Skin epidermis (tissue), 12 donors: ENCODE measurements at regions not wholly inside any gene's neighbourhood (a gene's known extent, or its start where the extent isn't known, plus 50 kb on each side); places are given as distances from the start of the nearest gene placed in this dataset.
"Not testable (repeated sequence)": the region's sequence is repeated elsewhere in the genome, so short reads cannot be mapped to it uniquely, and the experiment has no call there.

Experiments
- H3K27ac ChIP-seq, 21 experiments: fragments of 200-600 bp; sonication (generic) in 11 of 21; one replicate each; pipeline ENCODE4 v1.5.0; 2020; ENCODE audit warnings: mild to moderate bottlenecking in 3 of 21, inconsistent platforms in 2 of 21, moderate library complexity in 2 of 21
- H3K4me3 ChIP-seq, 7 experiments: fragments of 200-600 bp; sonication (generic) in 2 of 7; one replicate each; pipeline ENCODE4 v1.5.0; 2020; ENCODE audit warnings: inconsistent platforms in 2 of 7, mild to moderate bottlenecking in 2 of 7, moderate library complexity in 1 of 7

DNA sequence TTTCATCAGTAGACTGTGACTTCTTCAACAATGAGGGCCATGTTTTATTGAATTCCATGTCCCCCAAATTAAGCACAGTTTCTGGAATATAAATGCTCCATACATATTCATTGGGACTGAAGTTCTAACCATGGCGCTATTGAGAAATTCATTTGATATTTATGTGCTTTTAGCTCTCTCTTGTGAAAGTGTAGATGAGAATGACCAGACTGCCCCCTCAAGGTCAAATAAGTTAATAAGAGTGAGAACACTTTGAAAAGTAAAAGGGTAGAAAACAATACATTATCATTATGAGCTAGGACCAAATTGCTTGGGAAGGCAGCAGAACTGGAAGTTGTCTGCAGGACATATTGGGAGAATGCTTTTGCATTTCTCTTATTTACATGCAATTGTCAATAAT, 597.9 kb downstream of the EPM2A start:
- H3K27ac ChIP-seq: no peak overlapping the region
- H3K4me3 ChIP-seq: no peak overlapping the region

DNA sequence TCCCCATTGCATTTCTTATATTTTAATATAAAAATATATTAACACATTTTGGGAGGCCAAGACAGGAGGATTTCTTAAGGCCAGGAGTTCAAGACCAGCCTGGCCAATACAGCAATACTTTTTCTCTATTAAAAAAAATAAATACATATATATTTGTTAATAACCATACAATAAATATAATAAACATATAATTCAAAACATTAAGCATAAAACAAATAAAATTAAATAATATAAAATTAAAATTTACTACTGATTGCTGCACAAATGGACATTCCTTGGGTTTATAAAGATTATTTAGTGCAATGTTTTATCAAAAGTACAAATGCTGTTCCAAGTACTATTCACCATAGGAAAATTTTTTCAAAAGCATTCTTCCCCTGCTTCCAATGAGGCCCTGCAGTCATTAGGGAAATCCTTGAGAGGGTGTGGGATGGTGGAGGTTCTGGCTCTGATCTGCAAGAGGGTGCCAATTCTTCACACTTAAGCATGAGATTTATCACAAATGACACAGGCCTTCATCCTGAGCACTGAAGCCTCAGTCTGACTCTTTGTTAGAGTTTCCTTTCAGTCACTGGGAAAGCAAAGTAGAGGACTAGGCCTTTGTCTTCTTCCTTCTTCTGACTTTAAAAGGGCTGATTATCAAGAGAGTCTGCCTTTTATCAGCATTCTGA, 596.7 kb downstream of the EPM2A start:
- no peak overlapping the region for H3K4me3 ChIP-seq
- H3K27ac ChIP-seq: no peak overlapping the region

DNA sequence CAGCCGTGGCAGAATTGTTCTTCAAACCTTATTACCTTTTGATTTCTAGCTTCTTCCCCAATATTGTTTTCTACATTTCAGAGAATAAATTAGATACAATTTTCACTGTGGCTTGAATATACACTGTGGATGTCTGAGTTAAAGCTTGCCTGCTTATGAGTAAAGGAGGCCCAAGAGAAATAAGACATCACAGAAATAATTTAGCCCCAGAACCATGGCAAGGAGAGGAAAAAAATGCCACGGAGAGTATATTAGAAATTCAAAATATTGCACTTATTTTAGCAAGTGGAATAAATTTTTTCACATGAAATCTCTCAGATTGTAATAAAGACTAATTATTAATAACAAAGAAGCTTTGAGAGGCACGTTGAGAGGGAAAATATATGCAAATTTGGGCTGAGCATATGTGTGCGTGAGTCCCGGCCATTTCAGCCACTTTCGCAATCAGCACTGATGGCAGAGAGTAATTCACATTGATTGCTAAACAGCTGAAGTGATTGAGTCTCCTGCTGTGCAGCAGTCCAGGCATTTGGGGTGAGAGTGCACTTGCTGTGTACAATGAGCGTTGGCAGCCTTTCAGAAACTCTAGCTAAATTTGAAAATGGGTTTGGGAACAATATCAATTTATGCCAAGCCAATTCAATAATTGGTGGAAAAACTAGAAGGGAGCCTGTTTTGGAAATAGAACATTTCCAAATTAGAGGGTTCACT, 596.0 kb downstream of the EPM2A start:
- Histone ChIP-seq H3K27ac (no peak overlapping the region), H3K4me3 (no peak overlapping the region)

DNA sequence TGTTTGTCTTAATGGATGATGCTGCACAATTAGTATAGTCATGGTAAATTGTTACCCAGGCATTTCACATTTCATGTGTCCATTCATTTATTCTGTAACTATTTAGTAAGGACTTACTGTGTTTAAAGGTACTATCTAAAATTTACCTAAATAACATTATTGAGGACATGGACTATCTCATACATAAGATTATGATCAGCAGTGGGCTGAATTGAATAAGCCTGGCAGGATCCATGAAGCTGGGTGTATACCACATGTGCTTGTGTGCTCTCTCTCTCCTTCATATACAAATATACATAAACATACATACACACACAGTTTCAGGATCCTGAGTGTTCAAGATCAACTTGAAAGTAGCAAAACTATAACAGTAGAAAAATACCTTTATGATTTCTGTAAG, 595.4 kb downstream of the EPM2A start:
- no peak overlapping the region for H3K4me3 ChIP-seq
- no peak overlapping the region for H3K27ac ChIP-seq

DNA sequence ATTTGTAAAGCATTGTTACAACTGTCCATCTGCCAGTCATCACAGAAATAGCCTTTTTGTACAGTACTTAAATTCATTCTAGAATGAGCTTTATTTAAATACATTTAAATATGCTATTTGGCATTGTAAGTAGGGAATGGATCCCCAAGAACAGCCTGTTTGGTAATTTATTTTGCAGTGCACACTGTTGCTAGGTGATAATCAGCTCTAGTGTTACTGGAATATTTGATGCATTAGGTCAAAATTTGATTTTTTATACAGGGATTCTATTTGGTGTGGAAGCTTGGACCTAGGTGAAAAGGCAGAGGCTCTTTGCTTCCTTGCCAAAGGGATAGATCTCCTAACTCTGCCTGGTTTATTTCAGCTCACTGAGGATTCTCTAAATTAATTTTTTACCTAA, 593.7 kb downstream of the EPM2A start:
- H3K4me3 ChIP-seq: no peak overlapping the region
- H3K27ac ChIP-seq: no peak overlapping the region

DNA sequence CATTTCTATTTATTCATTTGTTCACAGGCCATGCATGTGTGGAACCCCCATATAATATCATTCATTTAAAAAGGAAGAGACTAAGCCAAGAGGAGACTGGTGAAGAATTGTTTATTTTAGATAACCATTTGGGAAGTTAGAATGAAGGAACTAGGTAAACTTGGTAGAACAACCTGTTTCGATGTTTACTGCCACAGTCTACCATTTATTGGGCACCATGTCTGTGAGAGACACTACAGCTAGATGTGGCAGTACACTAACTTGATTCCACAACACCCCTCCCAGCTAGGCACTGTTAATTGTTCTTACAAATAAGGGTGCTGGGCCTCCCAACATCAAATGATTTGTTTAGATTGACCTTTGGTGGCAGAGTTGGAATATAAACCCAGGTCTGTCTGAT, 592.4 kb downstream of the EPM2A start:
- H3K27ac ChIP-seq: no peak overlapping the region
- no peak overlapping the region for H3K4me3 ChIP-seq

DNA sequence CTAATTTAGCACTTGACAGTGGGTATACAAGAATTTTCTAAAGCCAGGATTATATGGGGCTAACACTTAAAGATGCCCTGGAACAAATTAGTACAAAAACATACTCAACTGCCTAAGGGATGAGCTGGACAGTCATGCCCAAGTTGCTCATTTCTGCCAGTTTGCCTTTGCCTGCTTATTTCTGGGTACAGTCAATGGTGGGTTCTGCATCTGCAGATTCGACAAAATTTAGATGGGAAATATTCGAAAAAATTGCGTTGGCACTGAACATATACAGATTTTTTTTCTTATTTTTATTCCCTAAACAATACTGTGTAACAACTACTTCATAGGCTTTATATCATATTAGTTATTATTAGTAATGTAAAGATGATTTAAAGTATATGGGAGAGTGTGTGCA, 591.9 kb downstream of the EPM2A start:
- Histone ChIP-seq H3K4me3 (no peak overlapping the region), H3K27ac (no peak overlapping the region)

DNA sequence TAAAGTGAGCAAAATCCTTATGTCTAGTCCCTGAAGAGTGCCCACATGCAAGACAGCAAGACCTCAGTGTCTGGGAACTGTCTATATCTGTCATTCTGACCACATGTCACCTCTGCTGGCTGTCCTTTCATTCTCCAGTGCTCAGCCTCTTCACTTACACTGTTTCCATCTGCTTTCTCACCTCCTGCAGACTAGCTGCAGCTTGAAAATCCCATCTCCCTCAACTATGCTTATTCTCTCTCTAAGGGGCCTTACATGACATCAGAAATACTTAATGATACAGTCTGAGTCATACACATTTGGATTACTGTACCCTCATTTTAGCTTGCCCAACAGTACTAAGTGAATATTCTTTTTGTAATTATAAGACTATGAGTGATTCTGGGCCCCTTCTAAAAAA, 587.8 kb downstream of the EPM2A start:
- no peak overlapping the region for H3K27ac ChIP-seq

DNA sequence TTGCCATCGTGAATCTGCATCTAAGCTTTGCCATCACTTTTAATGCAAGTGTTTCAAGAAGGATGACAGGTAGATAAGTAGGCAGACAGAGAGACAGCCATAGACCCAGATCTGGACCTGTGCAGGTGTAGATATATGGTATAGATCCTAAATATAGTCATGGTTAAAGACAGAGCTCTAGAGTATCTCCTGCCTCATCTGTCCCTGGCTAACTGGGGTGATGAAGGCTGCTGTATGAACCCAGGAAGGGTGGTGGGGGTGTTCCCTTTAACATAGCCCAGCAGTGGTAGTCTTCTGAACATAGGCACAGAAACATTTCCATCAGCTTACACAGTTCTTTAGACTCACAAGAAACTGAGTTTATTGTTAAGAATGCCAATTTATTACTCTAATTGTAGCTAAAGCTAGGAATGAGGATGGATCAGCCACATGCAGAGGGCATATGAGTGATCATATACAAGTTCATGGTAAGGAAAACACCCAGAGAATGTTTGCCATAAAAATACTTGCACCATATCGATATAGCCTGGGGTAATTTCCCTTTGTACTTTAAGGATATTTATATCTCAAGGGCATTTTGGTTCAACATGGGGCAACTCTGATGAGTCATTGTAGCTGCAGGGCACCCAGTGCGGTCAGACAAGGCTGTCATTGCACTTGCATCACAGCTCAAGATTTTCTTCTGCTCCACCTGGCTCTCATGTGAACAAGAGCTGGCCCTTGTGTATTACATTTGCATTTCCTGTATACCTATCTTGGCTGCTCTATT, 587.2 kb downstream of the EPM2A start:
- H3K27ac ChIP-seq: no peak overlapping the region

More for the DNA sequence above, 587.8 kb downstream of the EPM2A start:
- H3K4me3 ChIP-seq: no peak overlapping the region

DNA sequence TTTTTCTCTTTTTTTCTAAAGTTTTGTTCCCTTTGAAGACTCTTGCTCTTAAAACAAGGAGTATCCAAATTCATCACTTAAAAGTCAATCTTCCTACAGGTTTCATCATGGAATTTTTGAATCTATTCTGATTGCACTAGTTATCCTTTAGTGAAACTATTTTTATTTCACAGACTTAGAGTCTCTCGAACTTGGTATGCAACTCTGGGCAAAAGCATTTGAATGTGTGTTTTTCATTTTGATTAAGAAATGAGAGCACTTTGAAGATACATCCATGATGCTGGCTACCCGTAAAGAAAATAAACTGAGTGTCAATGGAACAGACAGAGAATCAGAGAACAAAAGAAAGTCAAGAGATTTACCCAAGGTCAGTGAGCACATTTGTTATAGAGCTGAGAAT, 586.5 kb downstream of the EPM2A start:
- Histone ChIP-seq H3K4me3 (no peak overlapping the region), H3K27ac (no peak overlapping the region)

More for the DNA sequence above, 587.2 kb downstream of the EPM2A start:
- H3K4me3 ChIP-seq: no peak overlapping the region

DNA sequence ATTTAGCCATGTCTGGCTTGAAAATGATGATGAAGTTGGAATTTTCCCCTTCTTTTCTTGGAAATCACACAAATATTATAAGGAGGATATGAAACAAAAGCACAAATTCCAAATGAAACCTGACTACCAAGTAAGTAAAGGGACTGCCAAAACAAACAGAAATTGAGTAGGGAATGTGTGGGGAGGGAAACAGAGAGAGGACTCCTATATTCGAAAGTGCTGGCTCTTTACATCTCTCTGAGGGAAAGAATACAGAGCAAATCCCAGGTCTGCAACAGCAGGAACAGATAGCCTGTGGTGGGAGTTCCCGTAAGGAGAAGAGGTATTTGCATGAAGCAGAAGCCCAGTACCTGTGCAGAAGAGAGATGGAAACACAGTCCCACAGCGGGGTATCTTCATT, 583.7 kb downstream of the EPM2A start:
- H3K27ac ChIP-seq: no peak overlapping the region
- H3K4me3 ChIP-seq: no peak overlapping the region

DNA sequence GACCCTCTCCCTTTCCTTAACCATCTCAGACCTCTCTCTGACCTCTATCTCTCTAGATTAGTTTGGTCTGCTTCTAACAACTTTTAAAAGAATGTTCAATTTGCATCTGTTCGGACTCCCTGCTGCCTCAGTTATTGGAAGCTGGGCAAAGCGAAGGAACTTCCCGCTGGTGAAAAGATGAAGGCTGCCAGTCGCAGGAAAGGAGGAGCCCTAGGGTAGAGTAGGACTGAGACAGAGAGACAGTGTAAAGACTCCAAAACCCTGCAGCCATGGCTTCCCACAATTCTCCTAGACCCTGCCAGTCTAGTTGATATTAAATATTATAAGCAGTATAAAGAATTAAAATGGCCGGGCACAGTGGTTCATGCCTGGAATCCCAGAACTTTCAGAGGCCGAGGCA, 581.8 kb downstream of the EPM2A start:
- Histone ChIP-seq H3K27ac (no peak overlapping the region), H3K4me3 (no peak overlapping the region)

DNA sequence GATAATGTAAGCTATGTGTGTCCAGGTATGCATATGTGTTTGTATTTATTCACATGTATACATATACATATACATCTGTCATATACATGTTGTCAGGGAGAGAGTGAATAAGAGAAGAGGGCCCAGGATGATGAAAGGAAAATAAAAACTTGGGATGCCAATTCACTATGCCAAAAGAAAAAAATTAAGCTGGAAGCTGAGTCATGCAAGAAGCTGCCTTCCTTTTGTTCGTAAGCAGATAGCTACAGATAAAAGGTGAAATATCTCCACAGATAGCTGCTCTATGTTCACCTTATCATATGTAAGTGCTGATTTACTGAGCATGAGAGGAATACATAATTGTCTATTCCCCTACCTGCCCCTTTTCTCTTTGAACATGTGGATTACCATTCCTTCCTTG, 579.9 kb downstream of the EPM2A start:
- no peak overlapping the region for H3K4me3 ChIP-seq
- H3K27ac ChIP-seq: no peak overlapping the region

DNA sequence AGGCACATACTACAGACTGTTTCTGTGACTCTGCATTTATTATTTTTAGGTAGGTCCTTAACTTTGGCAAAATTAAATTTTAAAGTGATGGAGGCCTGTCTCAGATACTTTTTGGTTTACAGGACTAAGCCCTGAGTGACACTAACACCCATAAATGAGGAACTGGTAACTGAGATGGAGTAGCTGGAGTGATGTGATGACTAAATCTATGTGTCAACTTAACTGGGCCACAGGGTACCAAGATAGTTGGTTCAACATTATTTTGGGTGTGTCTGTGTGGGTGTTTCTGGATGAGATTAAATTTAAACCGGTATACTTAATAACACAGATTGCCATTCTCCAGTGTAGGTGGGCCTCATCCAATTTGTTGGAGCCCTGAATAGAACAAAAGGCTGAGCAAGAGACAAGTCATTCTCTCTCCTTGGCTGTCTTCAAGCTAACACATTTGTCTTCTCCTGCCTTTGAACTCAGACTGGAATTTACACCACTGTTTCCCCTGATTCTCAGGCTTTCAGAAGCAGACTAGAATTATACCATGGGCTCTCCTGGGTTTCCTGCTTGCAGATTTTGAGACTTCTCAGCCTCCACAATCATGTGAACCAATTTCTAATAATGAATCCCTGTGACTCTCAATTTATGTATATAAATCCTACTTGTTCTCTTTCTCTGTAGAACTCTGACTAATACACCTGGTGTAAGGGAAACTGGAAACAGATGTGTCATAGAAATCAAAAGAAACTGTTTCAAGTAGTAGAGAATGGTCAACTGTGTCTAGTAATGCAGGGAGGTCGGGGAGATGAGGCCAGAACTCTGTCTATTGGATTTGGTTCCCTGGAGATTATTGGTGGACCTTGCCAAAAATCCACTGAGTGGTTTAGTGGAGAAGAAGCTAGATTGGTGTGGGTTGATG, 579.2 kb downstream of the EPM2A start:
- Histone ChIP-seq H3K27ac (no peak overlapping the region), H3K4me3 (no peak overlapping the region)

DNA sequence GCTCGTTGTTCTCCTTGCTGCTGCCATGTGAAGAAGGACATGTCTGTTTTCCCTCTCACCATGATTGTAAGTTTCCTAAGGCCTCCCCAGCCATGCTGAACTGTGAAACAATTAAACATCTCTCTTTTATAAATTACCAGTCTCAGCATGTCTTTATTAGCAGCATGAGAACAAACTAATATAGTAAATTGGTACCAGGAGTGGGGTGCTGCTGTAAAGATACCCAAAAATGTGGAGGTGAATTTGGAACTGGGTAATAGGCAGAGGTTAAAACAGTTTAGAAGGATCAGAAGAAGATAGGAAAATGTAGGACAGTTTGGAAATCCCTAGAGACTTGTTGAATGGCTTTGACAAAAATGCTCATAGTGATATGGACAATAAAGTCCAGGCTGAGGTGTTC, 576.7 kb downstream of the EPM2A start:
- H3K4me3 ChIP-seq, H3K27ac ChIP-seq: not testable (repeated sequence)

DNA sequence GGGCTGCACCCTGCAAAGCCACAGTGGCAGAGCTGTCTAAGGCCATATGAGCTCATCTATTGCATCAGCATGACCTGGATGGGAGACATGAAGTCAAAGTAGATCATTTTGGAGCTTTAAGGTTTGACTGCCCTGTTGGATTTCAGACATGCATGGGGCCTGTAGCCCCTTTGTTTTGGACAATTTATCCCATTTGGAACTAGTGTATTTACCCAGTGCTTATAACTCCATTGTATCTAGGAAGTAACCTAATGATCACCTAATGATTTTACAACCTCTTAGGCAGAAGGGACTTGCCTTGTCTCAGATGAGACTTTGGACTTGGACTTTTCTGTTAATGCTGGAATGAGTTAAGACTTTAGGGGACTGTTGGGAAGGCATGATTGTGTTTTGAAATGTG, 575.4 kb downstream of the EPM2A start:
- Histone ChIP-seq H3K27ac (no peak overlapping the region), H3K4me3 (no peak overlapping the region)

DNA sequence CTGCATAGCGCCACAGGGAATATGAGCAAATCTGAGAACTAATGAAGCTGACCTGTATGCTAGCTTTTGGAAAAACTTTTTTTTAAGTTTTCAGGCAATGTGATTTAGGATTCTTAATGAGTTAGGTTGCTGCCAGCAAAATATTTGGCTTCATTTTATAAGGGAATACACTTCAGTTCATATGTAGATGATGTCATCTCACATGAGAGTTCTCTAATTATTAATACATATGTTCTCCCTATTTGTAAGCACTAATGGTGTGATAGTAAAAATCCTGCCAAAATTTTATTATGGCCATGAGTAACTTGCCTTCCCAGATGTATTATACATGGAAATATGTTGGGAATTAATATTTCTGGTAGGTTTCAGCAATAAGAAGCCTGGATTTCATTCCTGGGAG, 573.8 kb downstream of the EPM2A start:
- Histone ChIP-seq H3K4me3 (no peak overlapping the region), H3K27ac (no peak overlapping the region)

DNA sequence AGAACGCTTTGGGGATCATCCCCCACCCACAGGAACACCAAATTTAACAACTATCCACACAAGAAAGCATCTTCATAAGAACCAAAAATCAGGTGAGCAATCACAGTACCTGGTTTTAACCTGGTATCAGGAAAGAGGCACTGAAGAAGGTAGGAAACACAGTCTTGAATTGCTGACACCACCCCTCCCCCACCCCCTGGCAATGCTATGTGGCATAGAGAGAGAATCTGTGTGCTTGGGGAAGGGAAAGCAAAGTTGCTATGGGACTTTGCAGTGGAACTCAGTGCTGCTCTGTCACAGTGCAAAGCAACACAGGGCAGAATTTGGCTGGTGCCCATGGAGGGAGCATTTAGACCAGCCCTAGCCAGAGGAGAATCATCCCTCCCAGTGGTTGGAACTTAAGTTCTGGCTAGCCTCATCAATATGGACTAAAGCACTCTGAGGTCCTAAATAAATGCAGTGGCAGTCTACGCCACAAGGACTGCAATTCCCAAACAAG, 565.5 kb downstream of the EPM2A start:
- no peak overlapping the region for H3K27ac ChIP-seq
- no peak overlapping the region for H3K4me3 ChIP-seq

DNA sequence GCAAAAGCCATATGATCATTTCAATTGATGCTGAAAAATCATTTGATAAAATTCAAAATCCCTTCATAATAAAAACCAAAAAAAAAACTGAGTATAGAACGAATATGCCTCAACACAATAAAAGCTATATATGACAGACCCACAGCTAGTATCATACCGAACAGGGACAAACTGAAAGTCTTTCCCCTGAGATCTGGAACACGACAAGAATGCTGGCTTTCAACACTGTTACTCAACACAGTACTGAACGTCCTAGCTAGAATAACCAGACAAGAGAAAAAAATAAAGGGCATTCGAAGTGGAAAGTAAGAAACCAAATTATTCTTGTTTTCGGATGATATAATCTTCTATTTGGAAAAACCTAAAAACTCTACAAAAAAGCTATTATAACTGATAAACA, 559.9 kb downstream of the EPM2A start:
- Histone ChIP-seq H3K27ac (no peak overlapping the region), H3K4me3 (no peak overlapping the region)

DNA sequence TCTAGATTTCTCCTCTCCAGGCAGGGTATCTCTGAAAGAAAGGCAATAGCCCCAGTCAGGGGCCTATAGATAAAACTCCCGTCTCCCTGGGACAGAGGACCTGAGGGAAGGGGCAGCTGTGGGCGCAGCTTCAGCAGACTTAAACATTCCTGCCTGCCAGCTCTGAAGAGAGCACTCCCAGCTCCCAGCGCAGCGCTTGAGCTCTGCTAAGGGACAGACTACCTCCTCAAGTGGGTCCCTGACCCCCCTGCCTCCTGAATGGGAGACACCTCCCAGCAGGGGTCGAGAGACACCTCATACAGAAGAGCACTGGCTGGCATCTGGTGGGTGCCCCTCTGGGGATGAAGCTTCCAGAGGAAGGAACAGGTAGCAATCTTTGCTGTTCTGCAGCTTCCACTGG, 556.9 kb downstream of the EPM2A start:
- Histone ChIP-seq H3K4me3 (no peak overlapping the region), H3K27ac (no peak overlapping the region)
